ENCODE measurements at regions not wholly inside any gene's neighbourhood (a gene's known extent, or its start where the extent isn't known, plus 50 kb on each side); places are given as distances from the start of the nearest gene placed in this dataset.
"Not testable (repeated sequence)": the region's sequence is repeated elsewhere in the genome, so short reads cannot be mapped to it uniquely, and the experiment has no call there.

GRCh38 chr2:189351933-189352332 lies 89.3 kb upstream of the WDR75 start:
- TF ChIP-seq, protein P1, sequence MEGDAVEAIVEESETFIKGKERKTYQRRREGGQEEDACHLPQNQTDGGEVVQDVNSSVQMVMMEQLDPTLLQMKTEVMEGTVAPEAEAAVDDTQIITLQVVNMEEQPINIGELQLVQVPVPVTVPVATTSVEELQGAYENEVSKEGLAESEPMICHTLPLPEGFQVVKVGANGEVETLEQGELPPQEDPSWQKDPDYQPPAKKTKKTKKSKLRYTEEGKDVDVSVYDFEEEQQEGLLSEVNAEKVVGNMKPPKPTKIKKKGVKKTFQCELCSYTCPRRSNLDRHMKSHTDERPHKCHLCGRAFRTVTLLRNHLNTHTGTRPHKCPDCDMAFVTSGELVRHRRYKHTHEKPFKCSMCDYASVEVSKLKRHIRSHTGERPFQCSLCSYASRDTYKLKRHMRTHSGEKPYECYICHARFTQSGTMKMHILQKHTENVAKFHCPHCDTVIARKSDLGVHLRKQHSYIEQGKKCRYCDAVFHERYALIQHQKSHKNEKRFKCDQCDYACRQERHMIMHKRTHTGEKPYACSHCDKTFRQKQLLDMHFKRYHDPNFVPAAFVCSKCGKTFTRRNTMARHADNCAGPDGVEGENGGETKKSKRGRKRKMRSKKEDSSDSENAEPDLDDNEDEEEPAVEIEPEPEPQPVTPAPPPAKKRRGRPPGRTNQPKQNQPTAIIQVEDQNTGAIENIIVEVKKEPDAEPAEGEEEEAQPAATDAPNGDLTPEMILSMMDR (conservative IDR thresholded peaks at IDR 0.05; ENCODE audit: low read depth in 2 of 2), result not testable (repeated sequence)
- TF ChIP-seq, protein P2, sequence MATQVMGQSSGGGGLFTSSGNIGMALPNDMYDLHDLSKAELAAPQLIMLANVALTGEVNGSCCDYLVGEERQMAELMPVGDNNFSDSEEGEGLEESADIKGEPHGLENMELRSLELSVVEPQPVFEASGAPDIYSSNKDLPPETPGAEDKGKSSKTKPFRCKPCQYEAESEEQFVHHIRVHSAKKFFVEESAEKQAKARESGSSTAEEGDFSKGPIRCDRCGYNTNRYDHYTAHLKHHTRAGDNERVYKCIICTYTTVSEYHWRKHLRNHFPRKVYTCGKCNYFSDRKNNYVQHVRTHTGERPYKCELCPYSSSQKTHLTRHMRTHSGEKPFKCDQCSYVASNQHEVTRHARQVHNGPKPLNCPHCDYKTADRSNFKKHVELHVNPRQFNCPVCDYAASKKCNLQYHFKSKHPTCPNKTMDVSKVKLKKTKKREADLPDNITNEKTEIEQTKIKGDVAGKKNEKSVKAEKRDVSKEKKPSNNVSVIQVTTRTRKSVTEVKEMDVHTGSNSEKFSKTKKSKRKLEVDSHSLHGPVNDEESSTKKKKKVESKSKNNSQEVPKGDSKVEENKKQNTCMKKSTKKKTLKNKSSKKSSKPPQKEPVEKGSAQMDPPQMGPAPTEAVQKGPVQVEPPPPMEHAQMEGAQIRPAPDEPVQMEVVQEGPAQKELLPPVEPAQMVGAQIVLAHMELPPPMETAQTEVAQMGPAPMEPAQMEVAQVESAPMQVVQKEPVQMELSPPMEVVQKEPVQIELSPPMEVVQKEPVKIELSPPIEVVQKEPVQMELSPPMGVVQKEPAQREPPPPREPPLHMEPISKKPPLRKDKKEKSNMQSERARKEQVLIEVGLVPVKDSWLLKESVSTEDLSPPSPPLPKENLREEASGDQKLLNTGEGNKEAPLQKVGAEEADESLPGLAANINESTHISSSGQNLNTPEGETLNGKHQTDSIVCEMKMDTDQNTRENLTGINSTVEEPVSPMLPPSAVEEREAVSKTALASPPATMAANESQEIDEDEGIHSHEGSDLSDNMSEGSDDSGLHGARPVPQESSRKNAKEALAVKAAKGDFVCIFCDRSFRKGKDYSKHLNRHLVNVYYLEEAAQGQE (IDR thresholded peaks at IDR 0.05; ENCODE audit: unreplicated experiment), result not testable (repeated sequence)
- TF ChIP-seq POLR2AphosphoS5 (IDR thresholded peaks at IDR 0.05; ENCODE audit: low read depth); NANOG (IDR thresholded peaks at IDR 0.05; ENCODE audit: borderline replicate concordance); EZH2phosphoT487 (IDR thresholded peaks at IDR 0.05; ENCODE audit: unreplicated experiment); EZH2 (IDR thresholded peaks at IDR 0.05; ENCODE audit: low read depth, unreplicated experiment); JUNB (IDR thresholded peaks at IDR 0.05; ENCODE audit: unreplicated experiment); ZNF331 (CRISPR knock-in tag; IDR thresholded peaks at IDR 0.05; ENCODE audit: low read depth): not testable (repeated sequence)
- TF ChIP-seq, protein P3, sequence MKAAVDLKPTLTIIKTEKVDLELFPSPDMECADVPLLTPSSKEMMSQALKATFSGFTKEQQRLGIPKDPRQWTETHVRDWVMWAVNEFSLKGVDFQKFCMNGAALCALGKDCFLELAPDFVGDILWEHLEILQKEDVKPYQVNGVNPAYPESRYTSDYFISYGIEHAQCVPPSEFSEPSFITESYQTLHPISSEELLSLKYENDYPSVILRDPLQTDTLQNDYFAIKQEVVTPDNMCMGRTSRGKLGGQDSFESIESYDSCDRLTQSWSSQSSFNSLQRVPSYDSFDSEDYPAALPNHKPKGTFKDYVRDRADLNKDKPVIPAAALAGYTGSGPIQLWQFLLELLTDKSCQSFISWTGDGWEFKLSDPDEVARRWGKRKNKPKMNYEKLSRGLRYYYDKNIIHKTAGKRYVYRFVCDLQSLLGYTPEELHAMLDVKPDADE (IDR thresholded peaks at IDR 0.05), result not testable (repeated sequence)

Measured in GM23338 (cell line).